ENCODE measurements at regions not wholly inside any gene's neighbourhood (a gene's known extent, or its start where the extent isn't known, plus 50 kb on each side); places are given as distances from the start of the nearest gene placed in this dataset.

- TF ChIP-seq CTCF (conservative IDR thresholded peaks at IDR 0.05 in 1 of 2, IDR thresholded peaks at IDR 0.05 in 1 of 2; ENCODE audit: extremely low read depth in 1 of 2, insufficient read depth in 1 of 2, low read depth in 1 of 2, low read length in 2 of 2) (no peak), EZH2 (IDR thresholded peaks at IDR 0.05; ENCODE audit: borderline replicate concordance, low read length) (no peak)
These were observed 118.1 kb upstream of the NAP1L1 start for GRCh38 chr12:76202621-76203020.

All from mammary epithelial cell (primary cell).